Muscle layer of duodenum (tissue), 2 donors: ENCODE measurements at regions not wholly inside any gene's neighbourhood (a gene's known extent, or its start where the extent isn't known, plus 50 kb on each side); places are given as distances from the start of the nearest gene placed in this dataset.
"Not testable (repeated sequence)": the region's sequence is repeated elsewhere in the genome, so short reads cannot be mapped to it uniquely, and the experiment has no call there.

ENCODE experiments used
- H3K27ac ChIP-seq: one replicate; pipeline ENCODE4 v1.7.0; 2013; ENCODE audit warnings: mild to moderate bottlenecking, low read length
- H3K27me3 ChIP-seq: one replicate; pipeline ENCODE4 v1.7.0; 2013; ENCODE audit warnings: low read depth, mild to moderate bottlenecking, control low read depth, low read length
- H3K36me3 ChIP-seq, 2 donors: one replicate each; pipeline ENCODE4 v1.7.0; 2013; ENCODE audit warnings: low read length in 2 of 2, control low read depth in 1 of 2, mild to moderate bottlenecking in 1 of 2; ENCODE audit not compliant: insufficient read depth in 2 of 2, control insufficient read depth in 1 of 2
- H3K4me1 ChIP-seq, 2 donors: one replicate each; pipeline ENCODE4 v1.7.0; 2013; ENCODE audit warnings: low read length in 2 of 2, mild to moderate bottlenecking in 2 of 2, control low read depth in 1 of 2, moderate library complexity in 1 of 2; ENCODE audit not compliant: insufficient read depth in 2 of 2, control insufficient read depth in 1 of 2
- H3K4me3 ChIP-seq, 2 donors: one replicate each; pipeline ENCODE4 v1.7.0; 2013; ENCODE audit warnings: low read length in 2 of 2, low read depth in 1 of 2, mild to moderate bottlenecking in 1 of 2
- H3K9me3 ChIP-seq, 2 donors: one replicate each; pipeline ENCODE4 v1.7.0; 2013; ENCODE audit warnings: low read length in 2 of 2, control low read depth in 1 of 2, mild to moderate bottlenecking in 1 of 2; ENCODE audit not compliant: control insufficient read depth in 1 of 2
- donor health status: healthy.

DNA sequence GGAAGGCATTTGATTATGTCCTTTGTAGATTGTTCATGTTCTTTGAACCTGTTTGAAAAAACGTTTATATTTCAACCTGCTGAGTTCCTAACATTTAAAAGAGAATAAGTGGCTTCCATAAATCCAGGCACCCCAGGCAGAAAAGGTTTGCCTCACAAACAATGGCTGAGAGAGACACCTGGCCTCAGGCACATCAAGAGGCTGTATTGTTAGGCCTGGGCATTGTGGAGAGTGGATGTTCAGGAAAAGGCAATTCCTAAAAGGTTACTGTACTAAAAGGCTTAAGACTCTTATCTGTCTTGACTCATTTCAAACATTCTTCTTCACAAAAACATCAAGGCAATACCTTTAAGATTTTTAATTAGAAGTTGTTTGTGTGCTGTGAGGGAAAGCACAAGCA is 811.7 kb downstream of the PRIM2 start:
- not testable (repeated sequence) for H3K9me3 ChIP-seq, H3K27me3 ChIP-seq, H3K4me3 ChIP-seq, H3K4me1 ChIP-seq, H3K36me3 ChIP-seq, H3K27ac ChIP-seq

DNA sequence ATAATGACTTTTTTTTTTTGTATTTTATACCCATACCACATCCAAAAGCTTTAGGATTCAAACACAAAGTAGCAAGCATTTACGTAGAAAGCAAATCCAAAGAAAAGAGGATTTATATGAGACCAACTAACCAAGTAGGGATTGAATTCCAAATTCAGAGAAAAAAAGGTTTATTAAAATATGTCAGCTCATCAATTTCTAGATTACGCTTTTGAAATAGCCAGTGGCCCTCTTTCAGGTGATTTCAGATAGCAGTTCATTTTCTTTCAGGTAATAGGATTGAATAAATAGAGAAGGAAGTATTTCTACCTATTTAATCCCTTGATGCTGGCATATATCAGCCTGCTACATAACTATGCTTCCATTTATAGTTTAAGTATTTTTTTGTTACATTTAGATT is 822.3 kb downstream of the PRIM2 start:
- H3K27ac ChIP-seq, H3K36me3 ChIP-seq, H3K4me3 ChIP-seq, H3K27me3 ChIP-seq, H3K4me1 ChIP-seq, H3K9me3 ChIP-seq: not testable (repeated sequence)

DNA sequence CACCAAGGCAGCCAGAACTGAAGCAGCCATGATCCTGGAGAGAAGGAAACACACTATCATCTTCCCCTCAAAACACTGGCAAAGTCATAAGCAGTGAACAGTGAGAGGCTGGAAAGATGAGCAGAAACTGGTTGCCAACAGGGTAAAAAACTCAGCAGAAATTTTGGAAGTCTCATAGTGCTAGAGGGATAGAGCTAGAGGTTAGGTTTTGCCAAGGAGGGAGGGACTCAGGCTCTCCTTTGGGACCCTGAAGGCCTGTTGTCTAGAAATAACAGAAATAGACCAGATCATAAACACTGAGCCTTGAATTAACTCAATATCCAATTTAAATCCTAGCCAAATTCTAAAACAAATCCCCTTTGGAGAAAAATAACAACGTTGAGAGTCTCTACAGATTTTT is 853.6 kb downstream of the PRIM2 start:
- not testable (repeated sequence) for H3K36me3 ChIP-seq, H3K4me3 ChIP-seq, H3K27me3 ChIP-seq, H3K27ac ChIP-seq, H3K4me1 ChIP-seq, H3K9me3 ChIP-seq

DNA sequence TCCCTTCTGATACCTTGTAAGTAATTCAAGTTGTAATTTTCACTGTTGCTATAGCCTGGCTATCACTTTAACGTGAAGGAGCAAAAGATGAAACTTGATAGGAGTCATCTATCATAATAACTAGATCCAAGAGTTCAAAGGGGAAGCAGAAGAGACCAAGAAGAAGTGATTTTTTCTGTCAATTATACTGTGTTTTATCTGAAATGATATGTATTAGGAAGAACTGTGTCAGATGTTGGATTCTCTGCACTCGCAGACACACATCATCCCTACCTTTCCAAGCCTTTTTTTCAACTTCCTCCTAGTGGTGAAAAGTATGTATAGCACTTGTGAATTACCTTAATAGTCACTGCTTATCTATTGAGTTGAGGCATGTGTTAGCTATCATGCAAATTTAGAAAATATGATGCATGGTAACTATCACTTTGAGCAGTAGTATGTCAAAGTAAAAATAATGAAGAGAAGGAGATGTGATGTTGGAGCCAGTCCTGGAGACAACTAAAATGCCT is 864.2 kb downstream of the PRIM2 start:
- H3K9me3 ChIP-seq, H3K4me1 ChIP-seq, H3K27ac ChIP-seq, H3K36me3 ChIP-seq, H3K4me3 ChIP-seq, H3K27me3 ChIP-seq: not testable (repeated sequence)

DNA sequence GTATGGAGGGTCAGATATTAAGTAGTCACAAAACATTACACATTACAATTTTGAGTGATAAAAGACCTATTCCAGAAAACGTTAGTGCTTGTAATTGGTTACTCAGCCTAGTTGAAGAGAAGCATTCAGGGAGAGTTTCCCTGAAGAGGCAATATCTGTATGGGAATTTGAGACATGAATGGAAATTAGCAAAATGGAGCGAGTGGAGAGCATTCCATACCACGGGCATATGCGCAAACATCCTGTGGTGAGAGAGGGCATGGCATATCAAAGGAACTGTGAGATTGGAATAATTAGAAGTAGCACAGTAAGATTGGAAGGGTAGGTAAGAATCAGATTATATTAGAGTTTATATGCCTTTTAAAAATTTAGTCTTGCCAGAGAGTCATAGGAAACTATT is 867.9 kb downstream of the PRIM2 start:
- not testable (repeated sequence) for H3K36me3 ChIP-seq, H3K4me1 ChIP-seq, H3K27ac ChIP-seq, H3K4me3 ChIP-seq, H3K27me3 ChIP-seq, H3K9me3 ChIP-seq

DNA sequence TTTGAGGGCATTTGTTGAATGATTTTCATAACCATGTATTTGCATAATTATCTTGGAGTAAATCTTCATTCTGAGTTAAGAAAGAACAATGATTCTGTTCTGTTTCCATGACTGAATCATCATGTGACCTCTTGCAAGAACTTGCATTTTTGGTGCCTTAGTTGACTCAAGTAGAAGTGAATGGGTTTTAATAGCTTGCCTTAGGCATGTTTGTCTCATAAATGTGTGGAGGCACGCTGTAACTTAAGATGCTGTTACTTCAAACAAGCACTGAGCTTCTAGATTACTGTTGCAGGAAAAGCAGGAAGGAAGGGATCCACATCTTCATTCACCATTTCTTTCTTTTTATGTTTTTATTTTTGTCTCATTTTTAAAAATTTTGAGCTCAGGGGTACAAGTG is 875.8 kb downstream of the PRIM2 start:
- not testable (repeated sequence) for H3K9me3 ChIP-seq, H3K4me3 ChIP-seq, H3K36me3 ChIP-seq, H3K27ac ChIP-seq, H3K27me3 ChIP-seq, H3K4me1 ChIP-seq

DNA sequence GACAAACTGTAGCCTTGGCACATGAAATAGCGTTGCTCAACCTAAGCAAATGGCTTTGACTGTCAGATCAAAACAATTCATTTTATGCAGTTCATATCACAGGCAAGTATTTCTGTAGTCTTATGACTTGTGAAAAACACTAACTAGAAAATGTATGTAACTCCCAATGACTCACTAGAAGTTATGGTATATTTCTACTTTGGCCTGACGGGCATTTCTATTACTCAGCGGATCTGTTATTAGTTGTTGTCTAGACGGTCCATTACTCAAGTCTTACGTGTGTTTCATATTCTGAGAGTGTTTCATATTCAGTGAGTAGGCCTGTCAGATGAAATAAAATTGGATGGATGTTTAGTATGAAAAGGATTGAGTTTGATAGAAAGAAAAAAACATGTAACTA is 880.9 kb downstream of the PRIM2 start:
- no peaks in the 10 kb centered on the region for H3K4me1 ChIP-seq
- no peak overlapping the region for H3K4me3 ChIP-seq
- H3K36me3 ChIP-seq = no peaks in the 10 kb centered on the region
- H3K27me3 ChIP-seq = no peaks in the 10 kb centered on the region
- H3K27ac ChIP-seq = no peak overlapping the region
- no peaks in the 10 kb centered on the region for H3K9me3 ChIP-seq

DNA sequence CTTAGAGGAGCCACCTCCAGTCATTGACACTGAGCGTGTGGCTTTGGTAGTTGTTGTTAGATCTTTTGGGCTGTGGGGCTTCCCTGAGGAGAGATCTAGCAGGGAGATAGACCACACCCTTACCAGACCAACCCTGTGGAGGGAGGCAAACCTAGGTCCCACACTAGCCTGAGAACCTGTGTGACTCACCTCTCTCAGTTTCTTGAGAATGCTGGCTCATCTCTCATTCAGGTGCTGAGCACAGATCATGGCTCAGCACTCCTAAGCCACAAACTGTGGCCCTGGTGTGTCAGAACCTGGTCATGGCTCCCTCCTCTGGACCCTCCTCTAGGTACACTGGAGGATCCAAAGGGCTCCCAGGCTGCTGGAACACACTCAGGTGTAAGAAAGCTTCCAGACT is 919.7 kb downstream of the PRIM2 start:
- not testable (repeated sequence) for H3K36me3 ChIP-seq, H3K4me1 ChIP-seq, H3K27ac ChIP-seq, H3K4me3 ChIP-seq, H3K27me3 ChIP-seq
- peaks cover 0 to 16% of the 10 kb centered on the region in 2 donors for H3K9me3 ChIP-seq

DNA sequence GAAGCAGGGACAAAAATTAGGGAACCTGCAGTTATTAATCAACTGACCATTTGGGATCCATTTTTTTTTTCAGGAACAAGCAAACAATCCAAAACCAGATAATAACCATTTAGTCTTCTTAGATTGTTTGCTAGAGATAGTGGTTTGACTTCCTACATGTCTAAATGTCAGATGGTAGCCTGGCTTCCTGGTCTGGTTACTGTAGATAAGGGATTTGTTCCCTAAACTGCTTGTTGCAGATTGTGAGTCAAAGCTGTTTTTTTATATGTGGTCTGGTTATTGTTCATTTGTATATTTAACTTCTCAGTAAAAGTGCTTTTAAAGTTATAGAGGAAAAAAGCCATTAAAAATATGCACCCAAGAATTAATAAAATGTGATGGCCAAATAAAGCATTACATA is 921.0 kb downstream of the PRIM2 start:
- not testable (repeated sequence) for H3K27me3 ChIP-seq, H3K27ac ChIP-seq, H3K36me3 ChIP-seq, H3K4me1 ChIP-seq, H3K4me3 ChIP-seq
- peaks cover 0 to 16% of the 10 kb centered on the region in 2 donors for H3K9me3 ChIP-seq

DNA sequence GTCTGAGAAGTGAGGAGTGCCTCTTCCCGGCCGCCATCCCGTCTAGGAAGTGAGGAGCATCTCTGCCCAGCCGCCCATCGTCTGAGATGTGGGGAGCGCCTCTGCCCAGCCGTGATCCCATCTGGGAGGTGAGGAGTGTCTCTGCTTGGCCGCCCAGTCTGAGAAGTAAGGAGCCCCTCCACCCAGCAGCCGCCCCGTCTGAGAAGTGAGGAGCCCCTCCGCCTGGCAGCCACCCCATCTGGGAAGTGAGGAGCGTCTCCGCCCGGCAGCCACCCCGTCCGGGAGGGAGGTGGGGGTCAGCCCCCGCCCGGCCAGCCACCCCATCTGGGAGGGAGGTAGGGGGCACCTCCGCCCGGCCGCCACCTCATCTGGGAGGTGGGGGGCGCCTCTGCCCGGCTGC is 940.2 kb downstream of the PRIM2 start:
- H3K4me3 ChIP-seq, H3K9me3 ChIP-seq, H3K27ac ChIP-seq, H3K27me3 ChIP-seq, H3K36me3 ChIP-seq, H3K4me1 ChIP-seq: not testable (repeated sequence)

DNA sequence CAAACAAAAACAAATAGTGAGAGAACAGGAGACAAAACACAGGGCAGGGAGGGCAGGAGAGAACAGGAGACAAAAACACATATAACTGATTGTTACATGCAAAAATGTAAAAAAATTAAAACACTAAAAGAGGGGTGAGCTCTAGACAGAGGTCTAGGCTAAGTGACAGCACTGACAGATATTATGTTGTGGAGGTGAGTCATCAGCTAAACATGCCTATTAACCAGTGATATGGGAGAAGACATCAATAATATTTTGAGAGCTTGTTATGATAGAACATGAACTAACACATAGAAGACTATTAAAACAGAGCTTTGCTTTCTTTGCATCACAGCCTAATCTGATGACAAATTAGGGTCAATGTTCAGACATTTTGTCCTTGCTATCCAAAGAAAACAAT is 972.7 kb downstream of the PRIM2 start:
- Histone ChIP-seq H3K27ac (no peak overlapping the region), H3K36me3 (no peaks in the 10 kb centered on the region), H3K4me1 (no peaks in the 10 kb centered on the region), H3K27me3 (no peaks in the 10 kb centered on the region), H3K9me3 (no peaks in the 10 kb centered on the region), H3K4me3 (no peak overlapping the region)

DNA sequence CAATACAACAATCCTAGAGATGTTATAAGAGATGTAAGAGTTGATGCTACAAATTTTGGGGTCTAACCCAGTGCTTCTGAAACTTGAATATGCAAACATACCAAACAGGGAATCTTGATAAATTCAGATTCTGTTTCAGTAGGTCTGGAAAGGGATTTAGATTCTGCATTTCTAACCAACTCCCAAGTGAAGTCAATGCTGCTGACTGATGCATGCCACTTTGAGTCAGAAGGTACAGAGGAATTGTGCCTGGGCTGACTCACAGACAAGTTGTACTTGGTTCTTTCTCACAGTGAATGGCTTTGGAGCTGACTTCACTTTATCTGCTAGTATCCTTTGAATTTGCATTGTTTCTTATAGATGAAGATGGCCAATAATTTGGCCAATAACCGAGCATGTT is 973.9 kb downstream of the PRIM2 start:
- not testable (repeated sequence) for H3K27me3 ChIP-seq, H3K27ac ChIP-seq, H3K9me3 ChIP-seq, H3K36me3 ChIP-seq, H3K4me3 ChIP-seq, H3K4me1 ChIP-seq
